SK-N-SH (cell line): ENCODE measurements at regions not wholly inside any gene's neighbourhood (a gene's known extent, or its start where the extent isn't known, plus 50 kb on each side); places are given as distances from the start of the nearest gene placed in this dataset.

Experiments
- CTCF ChIA-PET: fragments of 300-600, 350-600 bp; formaldehyde crosslinking; extraction: SDS; loops from one replicate; lab custom pipeline; 2021; lab: Yijun Ruan, JAX
- POLR2A ChIA-PET: fragments of 350-600 bp; sonication (Branson Sonifier 250); formaldehyde crosslinking; extraction: SDS; loops from one replicate; lab custom pipeline; 2020; ENCODE audit warnings: antibody characterized with exemption, inconsistent platforms; lab: Yijun Ruan, JAX
- DNase-seq: peaks from one replicate; pipeline ENCODE4 v3.0.0; 2012
- H2AFZ ChIP-seq: fragments of 200-600 bp; sonication (generic); 2 replicates; pipeline ENCODE4 v1.8.1; 2016; ENCODE audit warnings: antibody characterized with exemption, mild to moderate bottlenecking, low read depth
- H3F3A ChIP-seq: fragments of 200-600 bp; sonication (generic); replicated peaks from 2 replicates; pipeline ENCODE3; 2016; ENCODE audit warnings: antibody characterized with exemption, mild to moderate bottlenecking; ENCODE audit not compliant: insufficient read depth
- H3K27ac ChIP-seq, 2 experiments: fragments of 200-500 bp in 1 of 2; fragments of 200-600 bp in 1 of 2; sonication (Bioruptor generic) in 1 of 2; sonication (generic), shearing (Covaris generic) in 1 of 2; 2 replicates each; pipeline versions ENCODE4 v1.5.1 to v1.6.1; 2014 to 2016; ENCODE audit warnings: low read depth in 2 of 2, inconsistent platforms in 1 of 2, low read length in 1 of 2, mild to moderate bottlenecking in 1 of 2, mixed read lengths in 1 of 2
- H3K27me3 ChIP-seq: fragments of 200-600 bp; sonication (generic), shearing (Covaris generic); 2 replicates; pipeline ENCODE4 v1.6.1; 2016; ENCODE audit warnings: mixed run types; ENCODE audit not compliant: insufficient read depth
- H3K36me3 ChIP-seq, 2 experiments: fragments of 200-500 bp in 1 of 2; fragments of 200-600 bp in 1 of 2; sonication (Bioruptor generic) in 1 of 2; sonication (generic) in 1 of 2; replicated peaks in 1 of 2; 2 replicates each; pipeline versions ENCODE3 to v1.5.1; 2014 to 2016; ENCODE audit warnings: low read length in 1 of 2, mild to moderate bottlenecking in 1 of 2; ENCODE audit not compliant: insufficient read depth in 2 of 2, control insufficient read depth in 1 of 2
- H3K4me1 ChIP-seq, 2 experiments: fragments of 200-500 bp in 1 of 2; fragments of 200-600 bp in 1 of 2; sonication (Bioruptor generic) in 1 of 2; sonication (generic), shearing (Covaris generic) in 1 of 2; 2 replicates each; pipeline versions ENCODE4 v1.5.1 to v1.6.1; 2014 to 2016; ENCODE audit warnings: low read depth in 1 of 2, low read length in 1 of 2, mixed run types in 1 of 2; ENCODE audit not compliant: insufficient read depth in 2 of 2, control insufficient read depth in 1 of 2
- H3K4me2 ChIP-seq: fragments of 200-600 bp; sonication (generic), shearing (Covaris generic); 2 replicates; pipeline ENCODE4 v1.6.1; 2017; ENCODE audit warnings: mixed run types
- H3K4me3 ChIP-seq, 2 experiments: fragments of 200-500 bp in 1 of 2; fragments of 200-600 bp in 1 of 2; sonication (Bioruptor generic) in 1 of 2; sonication (generic), shearing (Covaris generic) in 1 of 2; 2 replicates each; pipeline versions ENCODE4 v1.5.1 to v1.8.1; 2014 to 2016; ENCODE audit warnings: low read depth in 2 of 2, inconsistent platforms in 1 of 2, low read length in 1 of 2, mild to moderate bottlenecking in 1 of 2, mixed read lengths in 1 of 2, moderate library complexity in 1 of 2
- H3K79me2 ChIP-seq: fragments of 200-600 bp; sonication (generic); 2 replicates; pipeline ENCODE4 v1.8.1; 2017; ENCODE audit warnings: mild to moderate bottlenecking; ENCODE audit not compliant: insufficient read depth
- H3K9ac ChIP-seq: fragments of 200-600 bp; sonication (generic); 2 replicates; pipeline ENCODE4 v1.6.1; 2017; ENCODE audit warnings: mixed run types
- H3K9me2 ChIP-seq: fragments of 200-600 bp; sonication (generic); 2 replicates; pipeline ENCODE4 v1.6.1; 2017; ENCODE audit warnings: mixed run types
- H3K9me3 ChIP-seq: fragments of 200-600 bp; sonication (generic); 2 replicates; pipeline ENCODE4 v1.6.1; 2017; ENCODE audit warnings: mixed run types, mild to moderate bottlenecking, moderate library complexity
- H4K20me1 ChIP-seq: fragments of 200-600 bp; sonication (generic); 2 replicates; pipeline ENCODE4 v1.6.1; 2017; ENCODE audit warnings: mild to moderate bottlenecking, mixed run types; ENCODE audit not compliant: insufficient read depth
- CHD2 ChIP-seq: fragments of 150-350 bp; IDR thresholded peaks from 2 replicates; pipeline ENCODE4 v1.6.1; 2018; ENCODE audit warnings: low read length; ENCODE audit not compliant: partially characterized antibody
- CTCF ChIP-seq: fragments of 200-600 bp; sonication (generic); IDR thresholded peaks from 2 replicates; pipeline ENCODE4 v1.6.1; 2017; ENCODE audit warnings: antibody characterized with exemption, mild to moderate bottlenecking, moderate library complexity
- ELF1 ChIP-seq: IDR thresholded peaks from 2 replicates; pipeline ENCODE4 v1.4.0; 2012
- EP300 ChIP-seq, 2 experiments: IDR thresholded peaks; 2 replicates each; pipeline versions ENCODE4 v1.4.0 to v1.6.1; 2012; ENCODE audit warnings: borderline replicate concordance in 1 of 2, low read depth in 1 of 2, low read length in 1 of 2
- FOSL2 ChIP-seq: IDR thresholded peaks from 2 replicates; pipeline ENCODE4 v1.4.0; 2012; ENCODE audit warnings: low read depth, mild to moderate bottlenecking, moderate library complexity, borderline replicate concordance
- GATA2 ChIP-seq: sonication (generic); formaldehyde crosslinking; IDR thresholded peaks from 2 replicates; pipeline ENCODE4 v1.5.0; 2020; ENCODE audit warnings: mild to moderate bottlenecking, missing genetic modification reagents
- MAX ChIP-seq: IDR thresholded peaks from 2 replicates; pipeline ENCODE4 v1.4.0; 2012; ENCODE audit warnings: low read depth
- NRF1 ChIP-seq: IDR thresholded peaks from 2 replicates; pipeline ENCODE4 v1.6.1; 2012; ENCODE audit warnings: low read depth, mild to moderate bottlenecking, low read length
- POLR2AphosphoS5 ChIP-seq: IDR thresholded peaks from 2 replicates; pipeline ENCODE4 v1.6.1; 2012; ENCODE audit warnings: low read depth, low read length
- RCOR1 ChIP-seq: fragments of 150-350 bp; IDR thresholded peaks from 2 replicates; pipeline ENCODE4 v1.6.1; 2017; ENCODE audit warnings: antibody characterized with exemption, low read length
- REST ChIP-seq: IDR thresholded peaks from 2 replicates; pipeline ENCODE4 v1.6.1; 2012; ENCODE audit warnings: mild to moderate bottlenecking, low read depth, low read length, moderate library complexity
- SIN3A ChIP-seq: IDR thresholded peaks from 2 replicates; pipeline ENCODE4 v1.6.1; 2012; ENCODE audit warnings: low read depth, mild to moderate bottlenecking, low read length, moderate library complexity, borderline replicate concordance
- SMC3 ChIP-seq: IDR thresholded peaks from 2 replicates; pipeline ENCODE4 v1.6.1; 2012; ENCODE audit warnings: low read depth, low read length, improper control_type of control experiment
- TAF1 ChIP-seq: IDR thresholded peaks from 2 replicates; pipeline ENCODE4 v1.6.1; 2012; ENCODE audit warnings: low read depth, mild to moderate bottlenecking, low read length, moderate library complexity, borderline replicate concordance
- USF1 ChIP-seq: IDR thresholded peaks from 2 replicates; pipeline ENCODE4 v1.4.0; 2012; ENCODE audit warnings: low read depth, borderline replicate concordance
- USF2 ChIP-seq: fragments of 150-350 bp; IDR thresholded peaks from 2 replicates; pipeline ENCODE4 v1.6.1; 2017; ENCODE audit warnings: antibody characterized with exemption, low read length, low read depth, borderline replicate concordance
- YY1 ChIP-seq: IDR thresholded peaks from 2 replicates; pipeline ENCODE4 v1.4.0; 2012; ENCODE audit warnings: low read depth, mild to moderate bottlenecking
- TF ChIP-seq, protein P1 (sequence below): fragments of 150-350 bp; IDR thresholded peaks from 2 replicates; pipeline ENCODE4 v1.6.1; 2016; ENCODE audit warnings: mild to moderate bottlenecking, low read depth, low read length
- TF ChIP-seq, protein P2 (sequence below): IDR thresholded peaks from 2 replicates; pipeline ENCODE4 v1.4.0; 2012; ENCODE audit warnings: low read depth, borderline replicate concordance

- H2AFZ ChIP-seq = no peak overlapping the region
- H3K4me2 ChIP-seq = no peak overlapping the region
- no peaks in the 10 kb centered on the region for H3K27me3 ChIP-seq
- no peak overlapping the region for H3K27ac ChIP-seq
- TF ChIP-seq POLR2AphosphoS5 = no peak
- no peak for TF ChIP-seq USF2
- no peak for TF ChIP-seq CHD2
- no peak for TF ChIP-seq FOSL2
- no peak for TF ChIP-seq YY1
- TF ChIP-seq TAF1 = no peak
- no peak for TF ChIP-seq GATA2 (CRISPR knock-in tag)
- TF ChIP-seq REST = no peak
- TF ChIP-seq NRF1 = no peak
- TF ChIP-seq, protein P1, sequence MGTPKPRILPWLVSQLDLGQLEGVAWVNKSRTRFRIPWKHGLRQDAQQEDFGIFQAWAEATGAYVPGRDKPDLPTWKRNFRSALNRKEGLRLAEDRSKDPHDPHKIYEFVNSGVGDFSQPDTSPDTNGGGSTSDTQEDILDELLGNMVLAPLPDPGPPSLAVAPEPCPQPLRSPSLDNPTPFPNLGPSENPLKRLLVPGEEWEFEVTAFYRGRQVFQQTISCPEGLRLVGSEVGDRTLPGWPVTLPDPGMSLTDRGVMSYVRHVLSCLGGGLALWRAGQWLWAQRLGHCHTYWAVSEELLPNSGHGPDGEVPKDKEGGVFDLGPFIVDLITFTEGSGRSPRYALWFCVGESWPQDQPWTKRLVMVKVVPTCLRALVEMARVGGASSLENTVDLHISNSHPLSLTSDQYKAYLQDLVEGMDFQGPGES = no peak
- TF ChIP-seq EP300 (IDR thresholded peaks at IDR 0.05; ENCODE audit: borderline replicate concordance in 1 of 2, low read depth in 1 of 2, low read length in 1 of 2) = no peak
- no peak for TF ChIP-seq RCOR1
- no peak for TF ChIP-seq SMC3
- TF ChIP-seq USF1 = no peak
- no peak for TF ChIP-seq SIN3A
- TF ChIP-seq, protein P2, sequence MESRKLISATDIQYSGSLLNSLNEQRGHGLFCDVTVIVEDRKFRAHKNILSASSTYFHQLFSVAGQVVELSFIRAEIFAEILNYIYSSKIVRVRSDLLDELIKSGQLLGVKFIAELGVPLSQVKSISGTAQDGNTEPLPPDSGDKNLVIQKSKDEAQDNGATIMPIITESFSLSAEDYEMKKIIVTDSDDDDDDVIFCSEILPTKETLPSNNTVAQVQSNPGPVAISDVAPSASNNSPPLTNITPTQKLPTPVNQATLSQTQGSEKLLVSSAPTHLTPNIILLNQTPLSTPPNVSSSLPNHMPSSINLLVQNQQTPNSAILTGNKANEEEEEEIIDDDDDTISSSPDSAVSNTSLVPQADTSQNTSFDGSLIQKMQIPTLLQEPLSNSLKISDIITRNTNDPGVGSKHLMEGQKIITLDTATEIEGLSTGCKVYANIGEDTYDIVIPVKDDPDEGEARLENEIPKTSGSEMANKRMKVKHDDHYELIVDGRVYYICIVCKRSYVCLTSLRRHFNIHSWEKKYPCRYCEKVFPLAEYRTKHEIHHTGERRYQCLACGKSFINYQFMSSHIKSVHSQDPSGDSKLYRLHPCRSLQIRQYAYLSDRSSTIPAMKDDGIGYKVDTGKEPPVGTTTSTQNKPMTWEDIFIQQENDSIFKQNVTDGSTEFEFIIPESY = no peak
- TF ChIP-seq CTCF = no peak
- TF ChIP-seq MAX = no peak
- TF ChIP-seq ELF1 = no peak
- no peak overlapping the region for H3K4me3 ChIP-seq
- no peak overlapping the region for H3K9ac ChIP-seq
- no peaks in the 10 kb centered on the region for H3K79me2 ChIP-seq
- ChIA-PET POLR2A (no interaction called here), CTCF (interaction anchor here (1.3 kb wide), 1 partner anchor 26 kb away, joined by 3 read pairs; no protein-coding TSS in a partner anchor)
- no peaks in the 10 kb centered on the region for H4K20me1 ChIP-seq
- no peaks in the 10 kb centered on the region for H3K9me3 ChIP-seq
- H3F3A ChIP-seq = no peaks in the 10 kb centered on the region
- H3K9me2 ChIP-seq = no peaks in the 10 kb centered on the region
- H3K4me1 ChIP-seq = no peaks in the 10 kb centered on the region
- H3K36me3 ChIP-seq = no peaks in the 10 kb centered on the region
- no peak for DNase-seq
These were observed 247.5 kb upstream of the GALNT17 start for GRCh38 chr7:70884440-70884764.
